ENCODE measurements at regions not wholly inside any gene's neighbourhood (a gene's known extent, or its start where the extent isn't known, plus 50 kb on each side); places are given as distances from the start of the nearest gene placed in this dataset.

GRCh38 chr11:115707180-115707905 lies 203.1 kb upstream of the CADM1 start:
- Mint-ChIP-seq H3K27ac (no peak overlapping the region), H3K36me3 (no peaks in the 10 kb centered on the region), H3K27me3 (peaks cover 0 to 20% of the 10 kb centered on the region in 2 donors), H3K4me3 (no peak overlapping the region), H3K4me1 (ENCODE audit: low read depth in 2 of 2) (no peaks in the 10 kb centered on the region), H3K9me3 (peaks cover 1% of the 10 kb centered on the region)
- ATAC-seq = no peak
- DNase-seq (ENCODE audit: low spot score) = no peak

DNA sequence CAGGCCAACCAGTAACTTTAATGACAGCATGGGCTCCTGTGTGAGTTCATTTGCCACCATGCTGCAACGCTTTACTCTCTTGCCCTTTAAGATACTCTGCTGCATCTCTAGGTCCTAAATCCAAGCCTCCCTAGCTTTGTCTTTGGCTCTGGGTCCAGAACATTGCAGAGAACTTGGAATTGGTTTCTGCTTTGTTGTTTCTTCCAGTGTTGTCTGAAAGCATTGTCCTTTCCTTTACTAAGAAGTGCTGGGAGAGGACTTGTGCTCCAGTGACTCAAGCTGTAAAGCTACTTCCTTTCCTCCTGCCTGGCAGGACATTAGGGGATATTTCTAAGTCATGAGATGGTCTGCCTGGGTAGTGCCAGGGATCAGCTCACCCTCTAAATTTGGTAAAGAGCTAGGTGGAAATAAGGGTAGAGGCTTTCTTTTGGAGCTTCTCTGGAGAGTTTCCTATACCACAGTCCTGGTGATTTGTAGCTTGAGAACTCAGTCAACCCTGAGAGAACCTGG lies 202.5 kb upstream of the CADM1 start:
- DNase-seq (ENCODE audit: low spot score) = no peak
- no peak for ATAC-seq

DNA sequence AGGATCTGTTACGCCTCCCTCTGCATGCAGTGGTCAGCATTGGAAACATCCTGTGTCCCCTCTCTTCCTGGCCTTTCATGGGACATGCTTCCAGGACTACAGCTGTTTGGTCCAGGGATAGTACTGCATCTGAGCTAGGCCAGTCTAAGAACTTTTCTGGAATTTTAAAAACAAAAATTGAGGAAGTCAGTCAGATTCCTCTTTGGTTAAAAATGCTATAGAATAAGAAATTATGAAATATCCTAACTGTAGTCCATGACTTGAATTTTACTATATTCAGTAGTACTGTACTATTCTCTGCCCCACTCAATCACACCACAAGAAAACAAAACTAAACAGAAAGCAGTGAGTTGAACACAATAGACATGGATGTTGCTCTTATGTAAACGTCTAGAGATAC lies 201.0 kb upstream of the CADM1 start:
- no peak for ATAC-seq
- H3K36me3 Mint-ChIP-seq = no peaks in the 10 kb centered on the region

More for the DNA sequence above, 202.5 kb upstream of the CADM1 start:
- Mint-ChIP-seq H3K9me3 (peaks cover 2% of the 10 kb centered on the region), H3K27ac (no peak overlapping the region), H3K4me3 (no peak overlapping the region), H3K4me1 (ENCODE audit: low read depth in 2 of 2) (no peaks in the 10 kb centered on the region), H3K36me3 (no peaks in the 10 kb centered on the region), H3K27me3 (peaks cover 0 to 20% of the 10 kb centered on the region in 2 donors)

DNA sequence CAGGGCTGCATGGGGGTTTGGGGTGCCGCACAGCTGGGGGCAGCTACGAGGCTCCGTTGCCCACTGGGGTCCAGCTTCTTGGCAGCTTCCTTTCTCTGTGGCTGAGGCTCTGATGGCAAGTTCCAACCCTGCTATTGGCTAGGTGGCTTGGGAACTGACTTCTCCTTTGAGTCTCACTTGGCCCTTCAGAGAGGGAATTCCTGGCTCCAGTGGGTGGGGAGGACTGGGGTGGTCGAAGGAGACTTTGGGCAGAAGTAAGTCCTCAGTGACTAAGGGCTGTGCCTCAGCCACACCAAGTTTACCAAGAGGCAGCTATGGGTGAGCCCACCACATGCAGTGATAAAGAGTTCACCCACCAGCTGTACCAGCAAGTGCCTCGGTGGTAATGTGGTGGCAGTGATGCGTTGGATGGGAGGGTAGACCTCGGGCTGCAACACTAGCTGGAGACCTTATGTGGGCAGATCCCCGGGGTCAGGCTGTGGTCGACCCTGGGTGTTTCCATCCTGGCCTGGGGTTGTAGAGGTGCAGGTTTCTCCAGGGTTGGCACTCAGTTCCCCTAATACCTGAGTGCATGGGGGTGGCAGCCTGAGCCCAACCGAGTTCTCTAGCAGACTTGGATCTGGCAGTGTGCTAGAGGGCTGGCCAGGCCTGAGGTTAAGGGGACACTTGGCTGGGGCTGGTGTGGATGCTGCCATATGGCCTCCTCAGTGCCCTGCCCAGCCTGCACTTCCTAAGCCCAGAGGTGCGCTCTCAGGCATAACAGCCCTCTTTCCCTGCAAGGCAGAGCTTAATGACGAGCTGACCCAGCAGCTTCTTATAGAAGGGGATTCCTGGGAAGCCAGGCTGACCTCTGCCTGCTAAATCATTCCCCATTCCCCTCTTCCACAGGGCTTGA lies 197.0 kb upstream of the CADM1 start:
- no peak for DNase-seq (ENCODE audit: low spot score)
- H3K4me1 Mint-ChIP-seq (ENCODE audit: low read depth in 2 of 2) = no peaks in the 10 kb centered on the region
- H3K9me3 Mint-ChIP-seq = peaks cover 2% of the 10 kb centered on the region
- H3K27ac Mint-ChIP-seq = no peak overlapping the region
- peak in 1 of 2 donors; percentile 51 for ATAC-seq
- H3K36me3 Mint-ChIP-seq = no peaks in the 10 kb centered on the region
- no peak overlapping the region for H3K4me3 Mint-ChIP-seq
- H3K27me3 Mint-ChIP-seq = peaks cover 5 to 6% of the 10 kb centered on the region in 2 donors

More for the DNA sequence above, 201.0 kb upstream of the CADM1 start:
- peaks cover 0 to 18% of the 10 kb centered on the region in 2 donors for H3K27me3 Mint-ChIP-seq
- no peak overlapping the region for H3K4me3 Mint-ChIP-seq
- no peaks in the 10 kb centered on the region for H3K4me1 Mint-ChIP-seq (ENCODE audit: low read depth in 2 of 2)
- DNase-seq (ENCODE audit: low spot score) = no peak
- H3K9me3 Mint-ChIP-seq = peaks cover 2% of the 10 kb centered on the region
- H3K27ac Mint-ChIP-seq = no peak overlapping the region

- Mint-ChIP-seq H3K9me3 (peaks cover 2% of the 10 kb centered on the region), H3K27me3 (peaks cover 5 to 6% of the 10 kb centered on the region in 2 donors), H3K27ac (no peak overlapping the region), H3K4me1 (ENCODE audit: low read depth in 2 of 2) (no peaks in the 10 kb centered on the region), H3K36me3 (no peaks in the 10 kb centered on the region), H3K4me3 (no peak overlapping the region)
- no peak for ATAC-seq
- no peak for DNase-seq (ENCODE audit: low spot score)
Observed at GRCh38 chr11:115700496-115700895, 196.3 kb upstream of the CADM1 start.

GRCh38 chr11:115699733-115700132 lies 195.5 kb upstream of the CADM1 start:
- no peak overlapping the region for H3K27ac Mint-ChIP-seq
- no peak for DNase-seq (ENCODE audit: low spot score)
- no peaks in the 10 kb centered on the region for H3K36me3 Mint-ChIP-seq
- peaks cover 2% of the 10 kb centered on the region for H3K9me3 Mint-ChIP-seq
- ATAC-seq = no peak
- no peak overlapping the region for H3K4me3 Mint-ChIP-seq
- peaks cover 6 to 8% of the 10 kb centered on the region in 2 donors for H3K27me3 Mint-ChIP-seq
- no peaks in the 10 kb centered on the region for H3K4me1 Mint-ChIP-seq (ENCODE audit: low read depth in 2 of 2)

- Mint-ChIP-seq H3K36me3 (no peaks in the 10 kb centered on the region), H3K27ac (no peak overlapping the region), H3K4me1 (ENCODE audit: low read depth in 2 of 2) (no peaks in the 10 kb centered on the region), H3K27me3 (peaks cover 8% of the 10 kb centered on the region in 2 donors), H3K9me3 (peaks cover 2% of the 10 kb centered on the region), H3K4me3 (no peak overlapping the region)
- DNase-seq (ENCODE audit: low spot score) (no peak), ATAC-seq (no peak)
Observed at GRCh38 chr11:115699326-115699725, 195.1 kb upstream of the CADM1 start.

DNA sequence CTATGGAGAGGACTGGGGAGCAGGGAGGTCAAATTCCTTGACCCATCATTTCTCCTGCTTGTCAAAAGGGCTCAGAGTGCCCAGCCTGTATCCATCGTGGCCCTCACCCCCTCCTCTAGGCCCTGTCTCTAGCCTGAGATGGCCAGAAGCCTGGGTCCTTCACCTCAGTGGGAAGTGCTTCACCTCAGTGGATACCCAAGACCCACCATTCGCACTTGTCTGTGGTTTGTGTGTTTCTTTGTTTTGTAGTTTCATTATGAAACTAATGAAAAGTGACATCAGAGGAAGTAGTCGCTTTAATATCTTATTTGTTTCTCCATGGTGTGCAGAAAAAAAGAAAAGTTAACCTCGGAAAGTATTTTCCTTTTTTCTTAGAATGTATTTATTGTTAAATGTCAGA lies 194.0 kb upstream of the CADM1 start:
- H3K9me3 Mint-ChIP-seq = peaks cover 2% of the 10 kb centered on the region
- peaks cover 8 to 14% of the 10 kb centered on the region in 2 donors for H3K27me3 Mint-ChIP-seq
- ATAC-seq (no peak), DNase-seq (ENCODE audit: low spot score) (no peak)
- no peak overlapping the region for H3K27ac Mint-ChIP-seq
- H3K4me3 Mint-ChIP-seq = no peak overlapping the region
- no peaks in the 10 kb centered on the region for H3K36me3 Mint-ChIP-seq
- no peaks in the 10 kb centered on the region for H3K4me1 Mint-ChIP-seq (ENCODE audit: low read depth in 2 of 2)

- Mint-ChIP-seq H3K4me3 (no peak overlapping the region), H3K27ac (no peak overlapping the region), H3K27me3 (peaks cover 8 to 14% of the 10 kb centered on the region in 2 donors), H3K9me3 (no peaks in the 10 kb centered on the region), H3K36me3 (no peaks in the 10 kb centered on the region), H3K4me1 (ENCODE audit: low read depth in 2 of 2) (no peaks in the 10 kb centered on the region)
- no peak for DNase-seq (ENCODE audit: low spot score)
- ATAC-seq = no peak
Observed at GRCh38 chr11:115696563-115696962, 192.3 kb upstream of the CADM1 start.

DNA sequence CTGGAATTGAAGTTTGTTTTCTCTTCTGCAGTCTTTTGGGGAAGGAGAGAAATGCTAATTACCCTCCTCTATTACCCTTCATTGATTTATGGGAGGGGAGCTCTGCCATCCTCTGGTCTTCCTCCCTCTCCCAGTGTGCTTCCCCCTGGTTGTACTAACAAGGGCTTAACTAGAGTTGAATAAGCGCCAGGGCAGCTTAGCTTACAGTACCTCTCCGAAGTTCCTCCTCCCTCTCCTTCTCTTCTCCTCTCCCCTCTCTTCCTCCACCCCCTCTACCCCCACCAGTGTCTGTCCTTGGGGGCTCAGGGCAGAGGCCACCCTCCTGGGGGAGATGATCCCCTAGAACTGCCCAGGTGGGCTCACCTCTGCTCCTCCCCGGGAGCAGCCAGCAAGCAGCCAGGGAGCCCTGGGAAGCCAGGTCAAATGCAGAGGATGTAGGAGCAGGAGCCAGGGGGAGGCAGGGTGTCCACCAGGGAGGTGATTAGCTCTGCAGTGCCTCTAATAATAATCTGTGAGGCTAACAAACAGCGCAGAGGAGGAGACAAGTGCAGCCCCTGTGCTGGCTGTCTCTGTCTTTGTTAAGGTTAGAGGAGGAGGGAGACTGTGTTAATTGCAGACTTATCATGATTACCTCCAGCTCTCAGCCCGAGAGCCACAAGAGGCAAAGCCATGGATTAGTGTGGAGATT lies 191.6 kb upstream of the CADM1 start:
- H3K4me3 Mint-ChIP-seq = no peak overlapping the region
- no peaks in the 10 kb centered on the region for H3K36me3 Mint-ChIP-seq
- DNase-seq (ENCODE audit: low spot score) = no peak
- H3K4me1 Mint-ChIP-seq (ENCODE audit: low read depth in 2 of 2) = no peaks in the 10 kb centered on the region
- peak; percentile 38 to 48 for ATAC-seq
- H3K27ac Mint-ChIP-seq = no peak overlapping the region
- H3K27me3 Mint-ChIP-seq = peaks cover 8 to 20% of the 10 kb centered on the region in 2 donors
- no peaks in the 10 kb centered on the region for H3K9me3 Mint-ChIP-seq

DNA sequence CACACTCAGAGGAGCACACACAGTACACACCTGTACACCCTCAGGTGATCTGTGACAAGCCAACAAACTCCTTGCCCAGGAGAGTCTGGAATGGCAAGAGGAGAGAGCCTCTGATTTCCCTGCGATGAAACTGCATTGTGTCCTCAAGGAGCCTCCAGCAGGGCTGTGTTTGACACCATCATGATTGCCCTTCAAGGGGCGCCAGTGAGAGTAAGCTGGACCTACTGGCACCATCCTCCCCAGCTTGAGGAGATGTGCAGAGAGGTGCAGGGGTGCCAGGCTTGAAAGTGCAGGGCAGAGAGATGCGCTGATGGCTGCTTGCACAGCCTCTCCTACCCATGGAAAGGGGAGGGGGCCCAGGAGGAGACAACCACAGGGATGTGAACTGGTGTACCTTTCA lies 188.8 kb upstream of the CADM1 start:
- Mint-ChIP-seq H3K4me3 (no peak overlapping the region), H3K27ac (no peak overlapping the region), H3K9me3 (no peaks in the 10 kb centered on the region), H3K4me1 (ENCODE audit: low read depth in 2 of 2) (no peaks in the 10 kb centered on the region), H3K36me3 (no peaks in the 10 kb centered on the region), H3K27me3 (peaks cover 3 to 14% of the 10 kb centered on the region in 2 donors)
- DNase-seq (ENCODE audit: low spot score) (no peak), ATAC-seq (no peak)

DNA sequence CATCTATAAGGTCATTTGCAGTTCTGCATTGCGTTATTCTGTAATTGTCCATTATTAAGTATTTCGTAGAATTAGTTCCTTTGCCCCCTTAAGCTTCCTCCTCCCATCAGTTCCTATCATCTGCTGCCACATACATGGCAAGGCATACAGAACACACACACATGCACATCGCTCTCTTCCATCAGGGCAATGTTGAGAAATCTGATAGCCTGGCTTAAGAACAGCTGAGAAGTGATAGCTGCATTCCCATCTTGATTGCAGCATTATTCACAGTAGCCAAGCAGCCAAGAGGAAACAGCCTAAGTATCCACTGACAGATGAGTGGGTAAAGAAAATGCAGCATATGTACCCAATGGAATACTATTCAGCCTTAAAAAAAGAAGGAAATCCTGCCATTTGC lies 186.8 kb upstream of the CADM1 start:
- no peak overlapping the region for H3K4me3 Mint-ChIP-seq
- DNase-seq (ENCODE audit: low spot score) (no peak), ATAC-seq (no peak)
- no peaks in the 10 kb centered on the region for H3K9me3 Mint-ChIP-seq
- H3K27me3 Mint-ChIP-seq = peaks cover 3 to 22% of the 10 kb centered on the region in 2 donors
- H3K27ac Mint-ChIP-seq = no peak overlapping the region
- no peaks in the 10 kb centered on the region for H3K4me1 Mint-ChIP-seq (ENCODE audit: low read depth in 2 of 2)
- H3K36me3 Mint-ChIP-seq = no peaks in the 10 kb centered on the region

DNA sequence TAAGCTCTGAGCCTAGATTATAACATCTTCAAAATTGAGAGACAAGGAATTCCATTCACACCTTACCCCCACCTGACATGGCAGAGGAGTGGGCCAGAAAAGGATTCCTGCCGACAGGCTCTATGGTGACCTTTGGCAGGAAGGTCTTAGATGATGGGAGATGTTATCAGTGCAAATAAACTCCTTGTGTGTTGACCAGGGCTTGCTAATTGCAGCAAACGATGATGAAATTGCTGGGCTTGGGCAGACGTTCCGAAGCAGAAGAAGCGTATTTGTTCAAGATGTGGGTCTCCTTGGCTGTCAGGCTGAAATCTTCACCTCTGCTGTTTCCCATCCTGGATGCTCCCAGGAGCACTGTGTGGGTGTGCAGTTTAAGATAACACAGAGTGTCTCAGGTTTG lies 183.7 kb upstream of the CADM1 start:
- H3K4me1 Mint-ChIP-seq (ENCODE audit: low read depth in 2 of 2) = no peaks in the 10 kb centered on the region
- H3K4me3 Mint-ChIP-seq = no peak overlapping the region
- H3K27ac Mint-ChIP-seq = no peak overlapping the region
- H3K36me3 Mint-ChIP-seq = no peaks in the 10 kb centered on the region
- ATAC-seq (no peak), DNase-seq (ENCODE audit: low spot score) (no peak)
- peaks cover 5 to 30% of the 10 kb centered on the region in 2 donors for H3K27me3 Mint-ChIP-seq
- peaks cover 6% of the 10 kb centered on the region for H3K9me3 Mint-ChIP-seq

Measured in natural killer cell treated with Interleukin-12 subunit alpha and Interleukin-12 subunit beta and Interleukin-15 and Interleukin-18, amount 100 ng/mL, for 72 hours (primary cell).